Tibial artery (tissue), 4 donors: ENCODE measurements at regions not wholly inside any gene's neighbourhood (a gene's known extent, or its start where the extent isn't known, plus 50 kb on each side); places are given as distances from the start of the nearest gene placed in this dataset.

Experiments used
- DNase-seq, 2 donors: peaks; one replicate each; pipeline ENCODE4 v3.0.0-alpha.2; 2019
- H3K27ac ChIP-seq, 2 donors: fragments of 200-600 bp; sonication (generic) in 1 of 2; 1 replicate in 1 of 2; 2 replicates in 1 of 2; pipeline ENCODE4 v1.5.1; 2018 to 2019; ENCODE audit warnings: mild to moderate bottlenecking in 1 of 2
- H3K27me3 ChIP-seq, 2 donors: fragments of 200-600 bp; sonication (generic) in 1 of 2; one replicate each; pipeline versions ENCODE4 v1.5.1 to v1.6.0; 2016 to 2019
- H3K36me3 ChIP-seq, 3 donors: fragments of 200-600 bp; sonication (generic) in 2 of 3; one replicate each; pipeline ENCODE4 v1.5.1; 2016 to 2019; ENCODE audit warnings: mild to moderate bottlenecking in 2 of 3
- H3K4me1 ChIP-seq, 4 donors: fragments of 200-600 bp; sonication (generic) in 2 of 4; 1 replicate in 3 of 4; 2 replicates in 1 of 4; pipeline ENCODE4 v1.5.1; 2016 to 2019
- H3K4me3 ChIP-seq, 2 donors: fragments of 200-600 bp; sonication (generic) in 1 of 2; 1 replicate in 1 of 2; 2 replicates in 1 of 2; pipeline ENCODE4 v1.5.1; 2018 to 2019; ENCODE audit warnings: mild to moderate bottlenecking in 2 of 2
- H3K9me3 ChIP-seq, 3 donors: fragments of 200-600 bp; sonication (generic) in 1 of 3; one replicate each; pipeline ENCODE4 v1.5.1; 2016 to 2019
- CTCF ChIP-seq, 2 experiments: fragments of 200-600 bp in 1 of 2; fragments of 450-650 bp in 1 of 2; IDR thresholded peaks; one replicate each; pipeline ENCODE4 v1.5.1; 2017 to 2019; ENCODE audit warnings: antibody characterized with exemption in 2 of 2, mild to moderate bottlenecking in 1 of 2, moderate library complexity in 1 of 2
- intact Hi-C: fragments of 100-400 bp; cut with DNase I; formaldehyde crosslinking; loops from one replicate; pipeline ENCODE4 v1.15.0; 2023; ENCODE audit warnings: low total_unique reads

- DNase-seq = no peak
- H3K9me3 ChIP-seq = no peaks in the 10 kb centered on the region
- intact Hi-C loops = no loop called here
- no peaks in the 10 kb centered on the region for H3K4me1 ChIP-seq
- no peaks in the 10 kb centered on the region for H3K27me3 ChIP-seq
- H3K27ac ChIP-seq = no peak overlapping the region
- no peaks in the 10 kb centered on the region for H3K36me3 ChIP-seq
- H3K4me3 ChIP-seq = no peak overlapping the region
- TF ChIP-seq CTCF (IDR thresholded peaks at IDR 0.05) = no peak
Observed at GRCh38 chr4:170769862-170770261, 680.1 kb upstream of the AADAT start.

- Histone ChIP-seq H3K27ac (no peak overlapping the region), H3K4me3 (no peak overlapping the region), H3K27me3 (no peaks in the 10 kb centered on the region), H3K4me1 (no peaks in the 10 kb centered on the region), H3K9me3 (no peaks in the 10 kb centered on the region), H3K36me3 (no peaks in the 10 kb centered on the region)
- intact Hi-C loops = no loop called here
- TF ChIP-seq CTCF (IDR thresholded peaks at IDR 0.05) = no peak
- no peak for DNase-seq
Observed at GRCh38 chr4:170758988-170759387, 669.2 kb upstream of the AADAT start.

- no peaks in the 10 kb centered on the region for H3K9me3 ChIP-seq
- no peaks in the 10 kb centered on the region for H3K27me3 ChIP-seq
- intact Hi-C loops = no loop called here
- no peak overlapping the region for H3K4me3 ChIP-seq
- H3K27ac ChIP-seq = no peak overlapping the region
- no peaks in the 10 kb centered on the region for H3K36me3 ChIP-seq
- TF ChIP-seq CTCF (IDR thresholded peaks at IDR 0.05) = no peak
- no peaks in the 10 kb centered on the region for H3K4me1 ChIP-seq
- DNase-seq = no peak
Observed at GRCh38 chr4:170750519-170750918, 660.8 kb upstream of the AADAT start.

- Histone ChIP-seq H3K36me3 (no peaks in the 10 kb centered on the region), H3K27me3 (no peaks in the 10 kb centered on the region), H3K27ac (no peak overlapping the region), H3K9me3 (no peaks in the 10 kb centered on the region), H3K4me3 (no peak overlapping the region), H3K4me1 (no peaks in the 10 kb centered on the region)
- intact Hi-C loops = no loop called here
- TF ChIP-seq CTCF (IDR thresholded peaks at IDR 0.05) = no peak
- no peak for DNase-seq
Observed at GRCh38 chr4:170748975-170749374, 659.2 kb upstream of the AADAT start.

GRCh38 chr4:170743633-170744032 lies 653.9 kb upstream of the AADAT start:
- Histone ChIP-seq H3K4me3 (no peak overlapping the region), H3K9me3 (no peaks in the 10 kb centered on the region)
- DNase-seq = no peak

More at GRCh38 chr4:170743633-170744032, 653.9 kb upstream of the AADAT start:
- Histone ChIP-seq H3K4me1 (no peaks in the 10 kb centered on the region), H3K27ac (no peak overlapping the region), H3K36me3 (no peaks in the 10 kb centered on the region), H3K27me3 (no peaks in the 10 kb centered on the region)
- no peak for TF ChIP-seq CTCF (IDR thresholded peaks at IDR 0.05)
- intact Hi-C loops = no loop called here
